Body of pancreas (tissue), 4 donors: ENCODE measurements at regions not wholly inside any gene's neighbourhood (a gene's known extent, or its start where the extent isn't known, plus 50 kb on each side); places are given as distances from the start of the nearest gene placed in this dataset.

Experiments used
- ATAC-seq: fragments of 150-250 bp; one replicate; pipeline ENCODE4 v1.9.1; 2016
- DNase-seq, 4 donors: peaks; one replicate each; pipeline ENCODE4 v3.0.0-alpha.2; 2019
- H3K27ac ChIP-seq, 4 donors: fragments of 200-600 bp; sonication (generic); 1 replicate in 3 of 4; 2 replicates in 1 of 4; pipeline versions ENCODE4 v1.5.1 to v1.6.1; 2016 to 2019; ENCODE audit warnings: mild to moderate bottlenecking in 1 of 4, mixed read lengths in 1 of 4, moderate library complexity in 1 of 4
- H3K27me3 ChIP-seq, 2 donors: fragments of 200-600 bp; sonication (generic); one replicate each; pipeline ENCODE4 v1.6.0; 2016; ENCODE audit warnings: mild to moderate bottlenecking in 1 of 2
- H3K36me3 ChIP-seq, 2 donors: fragments of 200-600 bp; sonication (generic); replicated peaks in 1 of 2; 2 replicates each; pipeline ENCODE4 v1.5.1; 2016; ENCODE audit warnings: low read depth in 2 of 2; ENCODE audit not compliant: insufficient read depth in 1 of 2
- H3K4me1 ChIP-seq: fragments of 200-600 bp; sonication (generic); one replicate; pipeline ENCODE4 v1.6.0; 2016
- H3K4me3 ChIP-seq, 2 donors: fragments of 200-600 bp; sonication (generic); 1 replicate in 1 of 2; 2 replicates in 1 of 2; pipeline ENCODE4 v1.5.1; 2016 to 2019
- H3K9me3 ChIP-seq, 3 donors: fragments of 200-600 bp; sonication (generic); 1 replicate in 2 of 3; 2 replicates in 1 of 3; pipeline ENCODE4 v1.5.1; 2016
- CTCF ChIP-seq, 7 experiments: fragments of 450-650 bp in 4 of 7; fragments of 200-600 bp in 3 of 7; sonication (generic) in 3 of 7; IDR thresholded peaks; one replicate each; pipeline ENCODE4 v1.5.1; 2016 to 2019; ENCODE audit warnings: antibody characterized with exemption in 7 of 7
- POLR2A ChIP-seq, 3 donors: fragments of 450-650 bp; IDR thresholded peaks; one replicate each; pipeline ENCODE4 v1.6.1; 2016; ENCODE audit warnings: antibody characterized with exemption in 3 of 3, mild to moderate bottlenecking in 2 of 3
- WGBS, 2 donors: methylation state at CpG; one replicate each; pipeline ENCODE4 v1.1.5; 2017; 5-methylcytosine and 5-hydroxymethylcytosine counted together
- intact Hi-C: fragments of 100-400 bp; cut with DNase I; formaldehyde crosslinking; loops from one replicate; pipeline ENCODE4 v1.15.1; 2023

GRCh38 chr17:69643686-69644085 is 229.2 kb downstream of the MAP2K6 start:
- DNase-seq: no peak
- WGBS, 2 donors: 48 to 58% methylated on average over 2 of the region's 2 CpGs
- no peaks in the 10 kb centered on the region for H3K9me3 ChIP-seq
- TF ChIP-seq POLR2A (IDR thresholded peaks at IDR 0.05): no peak
- no peak for TF ChIP-seq CTCF (IDR thresholded peaks at IDR 0.05)
- no peaks in the 10 kb centered on the region for H3K4me1 ChIP-seq
- no peak for ATAC-seq
- H3K27me3 ChIP-seq: no peaks in the 10 kb centered on the region
- H3K36me3 ChIP-seq: no peaks in the 10 kb centered on the region
- no peak overlapping the region for H3K4me3 ChIP-seq
- intact Hi-C loops: no loop called here
- no peak overlapping the region for H3K27ac ChIP-seq

GRCh38 chr17:69646729-69647128 is 232.2 kb downstream of the MAP2K6 start:
- TF ChIP-seq POLR2A (IDR thresholded peaks at IDR 0.05) (no peak), CTCF (IDR thresholded peaks at IDR 0.05) (no peak)
- no peaks in the 10 kb centered on the region for H3K36me3 ChIP-seq
- no peaks in the 10 kb centered on the region for H3K27me3 ChIP-seq
- DNase-seq: no peak
- H3K4me3 ChIP-seq: no peak overlapping the region
- ATAC-seq: no peak
- intact Hi-C loops: no loop called here
- no peak overlapping the region for H3K27ac ChIP-seq
- 73 to 86% methylated on average over 3 of the region's 3 CpGs for WGBS, 2 donors
- H3K4me1 ChIP-seq: no peaks in the 10 kb centered on the region
- no peaks in the 10 kb centered on the region for H3K9me3 ChIP-seq

GRCh38 chr17:69650881-69651280 is 236.4 kb downstream of the MAP2K6 start:
- no peak for DNase-seq
- no peaks in the 10 kb centered on the region for H3K9me3 ChIP-seq
- no peak overlapping the region for H3K4me3 ChIP-seq
- no peak for TF ChIP-seq POLR2A (IDR thresholded peaks at IDR 0.05)
- TF ChIP-seq CTCF (IDR thresholded peaks at IDR 0.05): no peak
- ATAC-seq: no peak
- no peaks in the 10 kb centered on the region for H3K27me3 ChIP-seq
- intact Hi-C loops: no loop called here
- H3K36me3 ChIP-seq: no peaks in the 10 kb centered on the region
- no peaks in the 10 kb centered on the region for H3K4me1 ChIP-seq
- H3K27ac ChIP-seq: no peak overlapping the region
- WGBS, 2 donors: 36% methylated on average over 5 of the region's 5 CpGs

- no peaks in the 10 kb centered on the region for H3K9me3 ChIP-seq
- intact Hi-C loops: no loop called here
- no peaks in the 10 kb centered on the region for H3K4me1 ChIP-seq
- H3K27ac ChIP-seq: no peak overlapping the region
- no peak for ATAC-seq
- TF ChIP-seq POLR2A (IDR thresholded peaks at IDR 0.05) (no peak), CTCF (IDR thresholded peaks at IDR 0.05) (no peak)
- no peaks in the 10 kb centered on the region for H3K27me3 ChIP-seq
- WGBS, 2 donors: 48 to 49% methylated on average over 2 of the region's 2 CpGs
- no peak for DNase-seq
- no peaks in the 10 kb centered on the region for H3K36me3 ChIP-seq
- H3K4me3 ChIP-seq: no peak overlapping the region
Observed at GRCh38 chr17:69651921-69652320, 237.4 kb downstream of the MAP2K6 start.

- 66 to 75% methylated on average over 8 of the region's 8 CpGs for WGBS, 2 donors
- intact Hi-C loops: no loop called here
- Histone ChIP-seq H3K9me3 (no peaks in the 10 kb centered on the region), H3K27ac (no peak overlapping the region), H3K27me3 (no peaks in the 10 kb centered on the region), H3K4me3 (no peak overlapping the region), H3K4me1 (no peaks in the 10 kb centered on the region), H3K36me3 (no peaks in the 10 kb centered on the region)
- DNase-seq (no peak), ATAC-seq (no peak)
- TF ChIP-seq CTCF (IDR thresholded peaks at IDR 0.05) (no peak), POLR2A (IDR thresholded peaks at IDR 0.05) (no peak)
Observed at GRCh38 chr17:69654981-69655855, 240.7 kb downstream of the MAP2K6 start.
